Stimulated activated memory B cell treated with anti-CD40 and anti-IgM and Interleukin-4, amounts not matched to agents 10 μg/mL and 1 μg/mL and 100 μg/mL, for 72 hours (primary cell): ENCODE measurements at regions not wholly inside any gene's neighbourhood (a gene's known extent, or its start where the extent isn't known, plus 50 kb on each side); places are given as distances from the start of the nearest gene placed in this dataset.
"Not testable (repeated sequence)": the region's sequence is repeated elsewhere in the genome, so short reads cannot be mapped to it uniquely, and the experiment has no call there.

Experiments
- ATAC-seq: fragments of 150-1000 bp; cut with Tn5 transposase; 2 replicates; pipeline ENCODE4 v1.10.0; 2021
- H3K27ac Mint-ChIP-seq: one replicate; pipeline ENCODE4 v1.8.0; 2022; ENCODE audit warnings: mild to moderate bottlenecking, mixed read lengths
- H3K27me3 Mint-ChIP-seq: one replicate; pipeline ENCODE4 v1.8.0; 2022; ENCODE audit warnings: mixed read lengths
- H3K36me3 Mint-ChIP-seq: one replicate; pipeline ENCODE4 v1.8.0; 2022; ENCODE audit warnings: mixed read lengths
- H3K4me1 Mint-ChIP-seq: one replicate; pipeline ENCODE4 v1.8.0; 2022; ENCODE audit warnings: mixed read lengths
- H3K4me3 Mint-ChIP-seq: one replicate; pipeline ENCODE4 v1.8.0; 2022; ENCODE audit warnings: mild to moderate bottlenecking, moderate library complexity, mixed read lengths
- H3K9me3 Mint-ChIP-seq: one replicate; pipeline ENCODE4 v1.8.0; 2022; ENCODE audit warnings: mixed read lengths

DNA sequence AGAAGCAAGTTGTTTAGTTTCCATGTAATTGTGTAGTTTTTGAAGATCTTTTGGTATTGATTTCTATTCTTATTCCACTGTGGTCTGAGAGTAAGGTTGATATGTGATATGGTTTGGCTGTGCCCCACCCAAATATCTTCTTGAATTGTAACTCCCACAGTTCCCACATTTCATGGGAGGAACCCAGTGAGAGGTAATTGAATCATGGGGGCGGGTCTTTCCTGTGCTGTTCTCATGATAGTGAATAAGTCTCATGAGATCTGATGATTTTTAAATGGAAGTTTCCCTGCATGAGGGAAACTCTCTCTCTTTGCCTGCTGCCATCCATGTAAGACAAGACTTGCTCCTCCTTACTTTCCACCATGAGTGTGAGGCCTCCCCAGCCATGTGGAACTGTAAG, 255.3 kb downstream of the S1PR1 start:
- H3K4me3 Mint-ChIP-seq, H3K36me3 Mint-ChIP-seq, H3K27ac Mint-ChIP-seq, H3K27me3 Mint-ChIP-seq, ATAC-seq, H3K4me1 Mint-ChIP-seq: not testable (repeated sequence)
- H3K9me3 Mint-ChIP-seq: peaks cover 12% of the 10 kb centered on the region

DNA sequence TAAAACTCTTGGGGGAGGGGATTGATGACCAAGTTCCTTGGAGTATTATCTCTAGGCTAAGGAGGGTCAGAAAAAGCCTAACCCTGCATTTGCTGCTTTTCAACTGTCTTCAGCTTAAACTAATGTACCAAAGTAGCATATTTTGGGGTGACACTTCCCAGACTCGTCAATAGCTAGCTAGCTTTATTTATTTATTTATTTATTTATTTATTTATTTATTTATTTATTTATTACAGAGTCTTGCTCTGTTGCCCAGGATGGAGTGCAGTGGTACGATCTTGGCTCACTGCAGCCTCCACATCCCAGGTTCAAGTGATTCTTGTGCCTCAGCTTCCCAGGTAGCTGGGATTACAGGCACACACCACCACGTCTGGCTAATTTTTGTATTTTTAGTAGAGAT, 257.1 kb downstream of the S1PR1 start:
- not testable (repeated sequence) for H3K4me3 Mint-ChIP-seq, H3K27ac Mint-ChIP-seq, ATAC-seq, H3K4me1 Mint-ChIP-seq, H3K36me3 Mint-ChIP-seq, H3K27me3 Mint-ChIP-seq
- H3K9me3 Mint-ChIP-seq: peaks cover 12% of the 10 kb centered on the region

DNA sequence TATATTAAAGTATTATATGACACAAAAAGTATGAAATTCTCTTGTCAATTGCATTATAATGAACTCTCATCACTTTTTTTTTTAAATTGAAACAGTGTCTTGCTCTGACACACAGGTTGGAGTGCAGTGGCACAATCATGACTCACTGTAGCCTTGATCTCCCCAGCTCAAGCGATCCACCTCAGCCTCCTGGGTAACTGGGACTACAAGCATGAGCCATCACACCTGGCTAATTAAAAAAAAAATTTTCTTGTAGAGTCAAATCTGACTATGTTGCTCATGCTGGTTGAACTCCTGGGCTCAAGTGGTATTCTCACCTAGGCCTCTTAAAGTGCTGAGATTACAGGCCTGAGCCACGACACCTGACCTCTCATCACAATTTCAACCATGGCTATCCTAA, 259.3 kb downstream of the S1PR1 start:
- ATAC-seq: no peak
- H3K4me1 Mint-ChIP-seq: no peaks in the 10 kb centered on the region
- peaks cover 2% of the 10 kb centered on the region for H3K9me3 Mint-ChIP-seq
- H3K27ac Mint-ChIP-seq: no peak overlapping the region
- no peak overlapping the region for H3K4me3 Mint-ChIP-seq
- H3K36me3 Mint-ChIP-seq: no peaks in the 10 kb centered on the region
- H3K27me3 Mint-ChIP-seq: peaks cover 9% of the 10 kb centered on the region

DNA sequence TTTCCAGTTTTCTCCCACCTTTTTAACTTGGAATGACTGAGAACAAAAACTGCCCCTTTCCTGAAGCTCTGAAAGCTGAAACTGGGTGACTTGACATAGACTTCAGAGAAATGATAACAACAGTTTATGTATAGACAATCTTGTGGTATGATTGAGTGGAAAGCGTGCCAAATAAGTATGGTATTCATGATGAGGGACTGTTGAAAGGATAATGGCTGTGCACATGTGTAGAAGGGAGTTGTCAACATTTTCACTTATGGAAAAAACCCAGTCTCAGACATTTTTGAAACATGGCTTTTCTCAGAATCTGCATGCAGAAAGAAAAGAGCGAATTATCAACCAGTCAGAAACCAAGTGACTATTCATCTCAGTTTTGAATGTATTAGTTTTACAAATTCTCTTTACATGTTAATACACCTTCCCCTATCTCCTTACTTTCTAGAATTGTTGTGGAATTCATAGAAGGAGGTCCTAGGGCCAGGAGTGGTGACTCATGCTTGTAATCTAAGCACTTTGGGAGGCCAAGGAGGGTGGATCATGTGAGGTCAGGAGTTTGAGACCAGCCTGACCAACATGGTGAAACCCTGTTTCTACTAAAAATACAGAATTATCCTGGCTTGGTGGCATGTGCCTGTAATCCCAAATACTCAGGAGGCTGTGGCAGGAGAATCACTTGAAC, 261.2 kb downstream of the S1PR1 start:
- Mint-ChIP-seq H3K27me3 (peaks cover 9% of the 10 kb centered on the region), H3K9me3 (no peaks in the 10 kb centered on the region), H3K4me3 (no peak overlapping the region), H3K36me3 (no peaks in the 10 kb centered on the region), H3K4me1 (no peaks in the 10 kb centered on the region), H3K27ac (no peak overlapping the region)
- no peak for ATAC-seq

DNA sequence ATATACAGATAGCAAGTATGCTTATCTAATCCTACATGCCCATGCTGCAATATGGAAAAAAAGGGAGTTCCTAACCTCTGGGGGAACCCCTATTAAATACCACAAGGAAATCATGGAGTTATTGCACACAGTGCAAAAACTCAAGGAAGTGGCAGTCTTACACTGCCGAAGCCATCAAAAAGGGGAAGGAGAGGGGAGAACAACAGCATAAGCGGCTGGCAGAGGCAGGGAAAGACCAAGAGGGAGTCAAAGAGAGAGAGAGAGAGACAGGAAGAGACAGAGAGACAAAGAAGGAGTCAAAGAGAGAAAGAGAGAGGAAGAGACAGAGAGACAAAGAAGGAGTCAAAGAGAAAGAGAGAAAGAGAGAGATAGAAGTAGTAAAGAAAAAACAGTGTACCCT, 267.3 kb downstream of the S1PR1 start:
- ATAC-seq, H3K9me3 Mint-ChIP-seq, H3K27ac Mint-ChIP-seq, H3K4me1 Mint-ChIP-seq, H3K27me3 Mint-ChIP-seq, H3K36me3 Mint-ChIP-seq, H3K4me3 Mint-ChIP-seq: not testable (repeated sequence)

DNA sequence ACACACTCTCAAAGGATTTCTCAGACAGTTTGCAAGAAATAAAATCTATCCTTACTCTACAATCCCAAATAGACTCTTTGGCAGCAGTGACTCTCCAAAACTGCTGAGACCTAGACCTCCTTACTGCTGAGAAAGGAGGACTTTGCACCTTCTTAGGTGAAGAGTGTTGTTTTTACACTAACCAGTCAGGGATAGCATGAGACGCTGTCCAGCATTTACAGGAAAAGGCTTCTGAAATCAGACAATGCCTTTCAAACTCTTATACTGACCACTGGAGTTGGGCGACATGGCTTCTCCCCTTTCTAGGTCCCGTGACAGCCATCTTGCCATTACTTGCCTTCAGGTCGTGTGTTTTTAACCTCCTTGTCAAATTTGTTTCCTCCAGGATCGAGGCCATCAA, 268.4 kb downstream of the S1PR1 start:
- not testable (repeated sequence) for H3K9me3 Mint-ChIP-seq, H3K4me1 Mint-ChIP-seq

DNA sequence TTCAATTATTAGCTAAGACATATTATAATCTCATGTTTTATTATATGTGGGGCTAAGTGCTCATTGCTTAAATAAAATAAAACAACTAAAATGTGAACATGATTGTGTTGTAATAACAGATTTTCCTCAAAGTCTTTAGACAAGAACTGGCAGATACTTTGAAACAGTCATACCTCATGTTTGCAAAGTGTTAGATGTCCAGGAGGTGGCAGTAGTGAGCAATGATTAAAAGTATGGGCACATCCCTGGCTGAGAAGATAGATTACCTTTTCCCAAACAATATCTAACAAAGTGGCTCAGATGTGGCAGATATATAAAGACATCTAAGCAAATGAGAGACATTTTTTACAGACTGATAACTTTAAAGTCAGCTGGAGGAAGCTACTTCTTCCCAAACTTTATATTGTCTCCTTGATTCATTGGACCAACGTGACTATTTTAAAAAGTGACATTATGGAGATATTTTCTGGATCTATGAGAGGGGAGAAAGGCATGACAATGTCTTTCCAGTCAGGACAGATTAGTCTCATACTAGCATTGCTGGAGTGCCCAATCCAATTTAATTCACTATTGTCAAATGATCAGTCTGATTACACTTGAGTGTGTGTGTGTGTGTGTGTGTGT, 269.8 kb downstream of the S1PR1 start:
- Mint-ChIP-seq H3K27me3 (no peaks in the 10 kb centered on the region), H3K4me1 (peaks cover 6% of the 10 kb centered on the region), H3K9me3 (no peaks in the 10 kb centered on the region), H3K4me3 (no peak overlapping the region), H3K27ac (no peak overlapping the region), H3K36me3 (no peaks in the 10 kb centered on the region)
- ATAC-seq: no peak

More for the DNA sequence above, 268.4 kb downstream of the S1PR1 start:
- H3K27ac Mint-ChIP-seq, H3K4me3 Mint-ChIP-seq, ATAC-seq, H3K36me3 Mint-ChIP-seq, H3K27me3 Mint-ChIP-seq: not testable (repeated sequence)

DNA sequence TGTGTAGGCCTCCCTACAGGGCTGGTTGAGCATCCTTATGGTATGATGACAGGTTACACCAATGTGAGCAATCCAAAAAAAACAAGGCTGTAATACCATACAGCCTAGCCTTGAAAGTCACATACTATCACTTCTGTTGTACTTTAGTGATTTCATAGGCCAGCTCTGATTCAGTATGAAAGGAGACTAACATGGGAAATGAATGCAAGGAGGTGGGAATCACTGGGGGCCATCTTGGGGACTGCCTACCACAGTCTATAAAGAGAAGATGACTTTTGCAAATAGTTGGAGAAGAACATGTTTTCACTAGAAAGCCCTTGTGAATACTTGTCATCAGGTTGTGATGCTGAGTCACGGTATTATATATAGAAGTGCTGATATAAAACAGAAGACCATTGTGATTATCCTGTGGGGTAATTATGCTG, 270.7 kb downstream of the S1PR1 start:
- Mint-ChIP-seq H3K4me3 (no peak overlapping the region), H3K27me3 (no peaks in the 10 kb centered on the region), H3K27ac (no peak overlapping the region), H3K36me3 (no peaks in the 10 kb centered on the region), H3K9me3 (no peaks in the 10 kb centered on the region), H3K4me1 (peaks cover 6% of the 10 kb centered on the region)
- no peak for ATAC-seq

GRCh38 chr1:101508913-101509312, 272.1 kb downstream of the S1PR1 start:
- no peaks in the 10 kb centered on the region for H3K36me3 Mint-ChIP-seq
- H3K27ac Mint-ChIP-seq: no peak overlapping the region
- ATAC-seq: no peak
- H3K4me3 Mint-ChIP-seq: no peak overlapping the region
- no peaks in the 10 kb centered on the region for H3K27me3 Mint-ChIP-seq
- H3K4me1 Mint-ChIP-seq: peaks cover 5% of the 10 kb centered on the region
- no peaks in the 10 kb centered on the region for H3K9me3 Mint-ChIP-seq

DNA sequence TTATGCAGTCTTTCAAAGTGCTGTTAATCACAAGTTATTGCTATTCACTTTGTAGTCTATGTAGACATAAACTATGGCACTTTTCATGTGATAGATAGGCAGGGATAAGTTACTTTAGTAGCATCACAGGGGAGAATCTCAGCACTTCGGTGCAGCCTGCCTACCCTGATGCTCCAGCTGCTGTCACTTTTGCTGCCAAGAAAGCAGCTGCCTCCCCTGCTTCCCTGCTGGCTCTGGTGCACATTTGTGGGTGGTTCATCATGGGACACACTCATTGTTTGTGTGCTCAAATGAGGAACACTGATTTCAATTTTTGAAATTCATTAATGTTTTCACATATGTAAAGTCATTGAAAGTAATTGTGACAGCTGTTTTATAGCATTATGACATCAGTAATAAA, 272.6 kb downstream of the S1PR1 start:
- Mint-ChIP-seq H3K9me3 (no peaks in the 10 kb centered on the region), H3K36me3 (no peaks in the 10 kb centered on the region), H3K4me3 (no peak overlapping the region), H3K27ac (no peak overlapping the region), H3K4me1 (peaks cover under 1% of the 10 kb centered on the region), H3K27me3 (no peaks in the 10 kb centered on the region)
- no peak for ATAC-seq

GRCh38 chr1:101511202-101511891, 274.5 kb downstream of the S1PR1 start:
- Mint-ChIP-seq H3K36me3 (no peaks in the 10 kb centered on the region), H3K9me3 (peaks cover 6% of the 10 kb centered on the region), H3K27me3 (peaks cover 10% of the 10 kb centered on the region), H3K27ac (no peak overlapping the region), H3K4me1 (no peaks in the 10 kb centered on the region), H3K4me3 (no peak overlapping the region)
- ATAC-seq: no peak

GRCh38 chr1:101520302-101520701, 283.5 kb downstream of the S1PR1 start:
- Mint-ChIP-seq H3K9me3 (peaks cover 20% of the 10 kb centered on the region), H3K36me3 (no peaks in the 10 kb centered on the region), H3K4me1 (no peaks in the 10 kb centered on the region), H3K27me3 (peaks cover 4% of the 10 kb centered on the region), H3K27ac (no peak overlapping the region), H3K4me3 (no peak overlapping the region)
- no peak for ATAC-seq

- no peaks in the 10 kb centered on the region for H3K36me3 Mint-ChIP-seq
- peaks cover 8% of the 10 kb centered on the region for H3K9me3 Mint-ChIP-seq
- no peak for ATAC-seq
- no peak overlapping the region for H3K4me3 Mint-ChIP-seq
- no peak overlapping the region for H3K27ac Mint-ChIP-seq
- H3K4me1 Mint-ChIP-seq: no peaks in the 10 kb centered on the region
- no peaks in the 10 kb centered on the region for H3K27me3 Mint-ChIP-seq
These were observed 285.7 kb downstream of the S1PR1 start for GRCh38 chr1:101522486-101522885.

- ATAC-seq: no peak
- Mint-ChIP-seq H3K4me3 (no peak overlapping the region), H3K4me1 (no peaks in the 10 kb centered on the region), H3K27ac (no peak overlapping the region), H3K9me3 (no peaks in the 10 kb centered on the region), H3K36me3 (no peaks in the 10 kb centered on the region), H3K27me3 (peaks cover 10% of the 10 kb centered on the region)
These were observed 290.0 kb downstream of the S1PR1 start for GRCh38 chr1:101526813-101527212.

- no peaks in the 10 kb centered on the region for H3K4me1 Mint-ChIP-seq
- no peaks in the 10 kb centered on the region for H3K9me3 Mint-ChIP-seq
- no peak for ATAC-seq
- peaks cover 10% of the 10 kb centered on the region for H3K27me3 Mint-ChIP-seq
- H3K4me3 Mint-ChIP-seq: no peak overlapping the region
- H3K27ac Mint-ChIP-seq: no peak overlapping the region
- H3K36me3 Mint-ChIP-seq: no peaks in the 10 kb centered on the region
These were observed 295.6 kb downstream of the S1PR1 start for GRCh38 chr1:101532377-101532776.

DNA sequence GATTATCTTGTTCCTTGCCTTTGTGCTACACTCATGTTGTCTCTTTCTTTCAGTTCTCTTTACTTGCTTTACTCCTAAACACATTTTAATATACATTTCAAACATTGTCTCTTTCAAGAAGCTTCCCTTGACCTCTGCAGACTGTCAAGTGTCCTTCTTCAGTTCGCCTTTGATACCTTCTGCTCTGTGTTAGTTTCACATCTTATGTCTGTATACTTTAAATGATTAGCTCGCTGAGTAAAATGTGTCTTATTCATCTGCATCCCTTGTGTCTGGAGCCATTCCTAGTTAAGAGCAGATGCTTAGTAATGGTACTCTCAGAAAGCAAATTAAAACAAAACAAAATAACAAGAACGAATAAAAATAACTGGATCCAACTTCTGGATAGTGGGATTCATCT, 303.3 kb downstream of the S1PR1 start:
- no peaks in the 10 kb centered on the region for H3K4me1 Mint-ChIP-seq
- H3K27ac Mint-ChIP-seq: no peak overlapping the region
- no peak for ATAC-seq
- no peaks in the 10 kb centered on the region for H3K27me3 Mint-ChIP-seq
- H3K9me3 Mint-ChIP-seq: no peaks in the 10 kb centered on the region
- no peak overlapping the region for H3K4me3 Mint-ChIP-seq
- H3K36me3 Mint-ChIP-seq: no peaks in the 10 kb centered on the region
